SK-N-SH treated with all-trans-retinoic acid at 6 μM for 48 hours (cell line): ENCODE measurements at regions not wholly inside any gene's neighbourhood (a gene's known extent, or its start where the extent isn't known, plus 50 kb on each side); places are given as distances from the start of the nearest gene placed in this dataset.

Experiments
- ARNTL ChIP-seq: fragments of 450-650 bp; formaldehyde crosslinking; IDR thresholded peaks from 2 replicates; pipeline ENCODE4 v1.5.0; 2020; ENCODE audit warnings: low read depth, mild to moderate bottlenecking, moderate library complexity, borderline replicate concordance
- CREB5 ChIP-seq: fragments of 250-450 bp; sonication (Bioruptor Pico); IDR thresholded peaks from 2 replicates; pipeline ENCODE4 v1.5.1; 2020; ENCODE audit warnings: low read depth, mild to moderate bottlenecking, moderate library complexity
- OSR1 ChIP-seq: fragments of 250-450 bp; sonication (Bioruptor Pico); IDR thresholded peaks from 2 replicates; pipeline ENCODE4 v1.8.0; 2022; ENCODE audit warnings: moderate library complexity, mild to moderate bottlenecking, inconsistent platforms
- PATZ1 ChIP-seq: fragments of 250-450 bp; sonication (Bioruptor Pico); IDR thresholded peaks from 2 replicates; pipeline ENCODE4 v1.8.0; 2020; ENCODE audit warnings: mild to moderate bottlenecking, moderate library complexity, borderline replicate concordance
- PPARA ChIP-seq: fragments of 250-450 bp; sonication (Bioruptor Pico); IDR thresholded peaks from 2 replicates; pipeline ENCODE4 v1.5.0; 2020; ENCODE audit warnings: mild to moderate bottlenecking, borderline replicate concordance
- RARB ChIP-seq: fragments of 250-450 bp; sonication (Bioruptor Pico); IDR thresholded peaks from 2 replicates; pipeline ENCODE4 v1.8.0; 2021; ENCODE audit warnings: mild to moderate bottlenecking, moderate library complexity
- TCF4 ChIP-seq: fragments of 250-450 bp; sonication (Bioruptor Pico); IDR thresholded peaks from 2 replicates; pipeline ENCODE4 v1.8.0; 2021; ENCODE audit warnings: mild to moderate bottlenecking, moderate library complexity, borderline replicate concordance
- TOX ChIP-seq: fragments of 250-450 bp; sonication (Bioruptor Pico); IDR thresholded peaks from 2 replicates; pipeline ENCODE4 v1.8.0; 2021; ENCODE audit warnings: mild to moderate bottlenecking, moderate library complexity, borderline replicate concordance
- TSHZ2 ChIP-seq: fragments of 250-450 bp; sonication (Bioruptor Pico); IDR thresholded peaks from 2 replicates; pipeline ENCODE4 v1.5.0; 2020; ENCODE audit warnings: mild to moderate bottlenecking, moderate library complexity
- ZFP3 ChIP-seq: fragments of 250-450 bp; sonication (Bioruptor Pico); IDR thresholded peaks from 2 replicates; pipeline ENCODE4 v1.5.0; 2020; ENCODE audit warnings: mild to moderate bottlenecking, moderate library complexity
- ZFP30 ChIP-seq: fragments of 450-650 bp; formaldehyde crosslinking; IDR thresholded peaks from 2 replicates; pipeline ENCODE4 v1.5.0; 2022; ENCODE audit warnings: mild to moderate bottlenecking, moderate library complexity
- ZNF70 ChIP-seq: fragments of 450-650 bp; formaldehyde crosslinking; IDR thresholded peaks from 2 replicates; pipeline ENCODE4 v1.5.0; 2020; ENCODE audit warnings: mild to moderate bottlenecking, moderate library complexity
- ZNF8 ChIP-seq: fragments of 450-650 bp; formaldehyde crosslinking; IDR thresholded peaks from 2 replicates; pipeline ENCODE4 v1.5.0; 2020; ENCODE audit warnings: mild to moderate bottlenecking, moderate library complexity

- no peak for TF ChIP-seq TSHZ2 (CRISPR knock-in tag)
- no peak for TF ChIP-seq OSR1 (CRISPR knock-in tag)
- no peak for TF ChIP-seq TCF4 (CRISPR knock-in tag)
- no peak for TF ChIP-seq PPARA (CRISPR knock-in tag)
- no peak for TF ChIP-seq RARB (CRISPR knock-in tag)
- no peak for TF ChIP-seq TOX
- TF ChIP-seq PATZ1: no peak
- no peak for TF ChIP-seq ARNTL
- TF ChIP-seq ZFP30 (CRISPR knock-in tag): no peak
- TF ChIP-seq CREB5: no peak
- no peak for TF ChIP-seq ZFP3
- no peak for TF ChIP-seq ZNF8 (CRISPR knock-in tag)
- no peak for TF ChIP-seq ZNF70 (CRISPR knock-in tag)
Measured at GRCh38 chr13:33411312-33411711, 125.8 kb upstream of the STARD13 start.
